Breast epithelium (tissue), 4 donors: ENCODE measurements at regions not wholly inside any gene's neighbourhood (a gene's known extent, or its start where the extent isn't known, plus 50 kb on each side); places are given as distances from the start of the nearest gene placed in this dataset.

ENCODE experiments used
- DNase-seq, 2 donors: peaks; one replicate each; pipeline ENCODE4 v3.0.0-alpha.2; 2019; ENCODE audit warnings: low spot score in 2 of 2
- H3K27ac ChIP-seq, 2 donors: fragments of 200-600 bp; sonication (generic) in 1 of 2; one replicate each; pipeline ENCODE4 v1.5.1; 2016 to 2019; ENCODE audit warnings: mild to moderate bottlenecking in 1 of 2
- H3K27me3 ChIP-seq, 2 donors: fragments of 200-600 bp; sonication (generic) in 1 of 2; one replicate each; pipeline versions ENCODE4 v1.5.1 to v1.6.0; 2017 to 2019; ENCODE audit warnings: control low read depth in 1 of 2, mild to moderate bottlenecking in 1 of 2
- H3K36me3 ChIP-seq: fragments of 200-600 bp; one replicate; pipeline ENCODE4 v1.5.1; 2019
- H3K4me1 ChIP-seq, 2 donors: fragments of 200-600 bp; sonication (generic); one replicate each; pipeline ENCODE4 v1.5.1; 2016 to 2019; ENCODE audit warnings: control low read depth in 1 of 2
- H3K4me3 ChIP-seq, 3 donors: fragments of 200-600 bp; sonication (generic); 1 replicate in 2 of 3; 2 replicates in 1 of 3; pipeline ENCODE4 v1.5.1; 2016 to 2019; ENCODE audit warnings: mild to moderate bottlenecking in 3 of 3, moderate library complexity in 2 of 3
- H3K9me3 ChIP-seq, 2 donors: fragments of 200-600 bp; sonication (generic) in 1 of 2; one replicate each; pipeline ENCODE4 v1.5.1; 2016 to 2019; ENCODE audit warnings: control low read depth in 1 of 2
- CTCF ChIP-seq, 3 donors: fragments of 450-650 bp; IDR thresholded peaks; one replicate each; pipeline ENCODE4 v1.5.1; 2016 to 2017; ENCODE audit warnings: antibody characterized with exemption in 3 of 3, mild to moderate bottlenecking in 3 of 3, moderate library complexity in 3 of 3
- POLR2A ChIP-seq: fragments of 450-650 bp; IDR thresholded peaks from one replicate; pipeline ENCODE4 v1.6.1; 2016; ENCODE audit warnings: antibody characterized with exemption, mild to moderate bottlenecking, moderate library complexity
- POLR2AphosphoS5 ChIP-seq, 3 donors: sonication (generic); formaldehyde crosslinking; IDR thresholded peaks; one replicate each; pipeline ENCODE4 v1.6.1; 2017; ENCODE audit warnings: antibody characterized with exemption in 3 of 3
- intact Hi-C: fragments of 100-400 bp; cut with DNase I; formaldehyde crosslinking; loops from one replicate; pipeline ENCODE4 v1.15.1; 2023; ENCODE audit warnings: low total_unique reads

GRCh38 chr5:167779644-167780043 lies 511.8 kb upstream of the WWC1 start:
- no peaks in the 10 kb centered on the region for H3K4me1 ChIP-seq
- no peak overlapping the region for H3K4me3 ChIP-seq
- no peak overlapping the region for H3K27ac ChIP-seq
- no peaks in the 10 kb centered on the region for H3K36me3 ChIP-seq
- no peaks in the 10 kb centered on the region for H3K27me3 ChIP-seq
- no peaks in the 10 kb centered on the region for H3K9me3 ChIP-seq
- DNase-seq = no peak
- intact Hi-C loops = no loop called here
- no peak for TF ChIP-seq POLR2AphosphoS5 (IDR thresholded peaks at IDR 0.05)
- TF ChIP-seq POLR2A = no peak
- TF ChIP-seq CTCF (IDR thresholded peaks at IDR 0.05) = no peak

GRCh38 chr5:167780177-167780576 lies 511.3 kb upstream of the WWC1 start:
- Histone ChIP-seq H3K27ac (no peak overlapping the region), H3K27me3 (no peaks in the 10 kb centered on the region), H3K4me3 (no peak overlapping the region), H3K4me1 (no peaks in the 10 kb centered on the region), H3K9me3 (no peaks in the 10 kb centered on the region), H3K36me3 (no peaks in the 10 kb centered on the region)
- no peak for TF ChIP-seq POLR2A
- TF ChIP-seq CTCF (IDR thresholded peaks at IDR 0.05) = no peak
- no peak for TF ChIP-seq POLR2AphosphoS5 (IDR thresholded peaks at IDR 0.05)
- intact Hi-C loops = no loop called here
- DNase-seq = no peak

- Histone ChIP-seq H3K4me1 (no peaks in the 10 kb centered on the region), H3K27ac (no peak overlapping the region), H3K36me3 (no peaks in the 10 kb centered on the region), H3K27me3 (no peaks in the 10 kb centered on the region), H3K4me3 (no peak overlapping the region), H3K9me3 (no peaks in the 10 kb centered on the region)
- intact Hi-C loops = no loop called here
- no peak for TF ChIP-seq POLR2A
- no peak for TF ChIP-seq POLR2AphosphoS5 (IDR thresholded peaks at IDR 0.05)
- TF ChIP-seq CTCF (IDR thresholded peaks at IDR 0.05) = no peak
- DNase-seq = no peak
Measured at GRCh38 chr5:167783145-167783817, 508.2 kb upstream of the WWC1 start.

- intact Hi-C loops = loop anchor here (5.0 kb wide), 1 partner anchor 1177 kb away; no protein-coding TSS in a partner anchor
- Histone ChIP-seq H3K4me1 (no peaks in the 10 kb centered on the region), H3K9me3 (no peaks in the 10 kb centered on the region), H3K4me3 (no peak overlapping the region), H3K27ac (no peak overlapping the region), H3K27me3 (no peaks in the 10 kb centered on the region), H3K36me3 (no peaks in the 10 kb centered on the region)
- TF ChIP-seq POLR2AphosphoS5 (IDR thresholded peaks at IDR 0.05) (no peak), CTCF (IDR thresholded peaks at IDR 0.05) (no peak), POLR2A (no peak)
- no peak for DNase-seq
Measured at GRCh38 chr5:167785106-167785505, 506.3 kb upstream of the WWC1 start.

GRCh38 chr5:167785901-167786300 lies 505.5 kb upstream of the WWC1 start:
- DNase-seq = no peak
- H3K4me1 ChIP-seq = no peaks in the 10 kb centered on the region
- no peaks in the 10 kb centered on the region for H3K36me3 ChIP-seq
- H3K27me3 ChIP-seq = no peaks in the 10 kb centered on the region
- intact Hi-C loops = loop anchor here (5.0 kb wide), 1 partner anchor 1176 kb away; no protein-coding TSS in a partner anchor
- no peak for TF ChIP-seq CTCF (IDR thresholded peaks at IDR 0.05)
- H3K9me3 ChIP-seq = no peaks in the 10 kb centered on the region
- H3K4me3 ChIP-seq = no peak overlapping the region
- H3K27ac ChIP-seq = no peak overlapping the region
